ENCODE measurements at regions not wholly inside any gene's neighbourhood (a gene's known extent, or its start where the extent isn't known, plus 50 kb on each side); places are given as distances from the start of the nearest gene placed in this dataset.

- TF ChIP-seq POLR2AphosphoS5 (IDR thresholded peaks at IDR 0.05; ENCODE audit: low read depth, low read length) (no peak), CTCF (CRISPR knock-in tag; IDR thresholded peaks at IDR 0.05) (no peak), PAF1 (CRISPR knock-in tag; IDR thresholded peaks at IDR 0.05) (no peak), PAXIP1 (CRISPR knock-in tag; conservative IDR thresholded peaks at IDR 0.05) (no peak), PCBP2 (optimal IDR thresholded peaks at IDR 0.05; ENCODE audit: low read depth, low read length, poor library complexity, severe bottlenecking) (no peak), ZNF766 (CRISPR knock-in tag; IDR thresholded peaks at IDR 0.05; ENCODE audit: borderline replicate concordance) (no peak), MAFF (IDR thresholded peaks at IDR 0.05; ENCODE audit: low read depth, low read length) (no peak), ATF1 (CRISPR knock-in tag; IDR thresholded peaks at IDR 0.05) (no peak), U2AF1 (optimal IDR thresholded peaks at IDR 0.05; ENCODE audit: low read depth, low read length) (no peak), PITX1 (CRISPR knock-in tag; IDR thresholded peaks at IDR 0.05) (no peak)
Observed at GRCh38 chr11:82474876-82475275, 258.8 kb downstream of the FAM181B start.
